ENCODE measurements at regions not wholly inside any gene's neighbourhood (a gene's known extent, or its start where the extent isn't known, plus 50 kb on each side); places are given as distances from the start of the nearest gene placed in this dataset.

- TF ChIP-seq CTCF (IDR thresholded peaks at IDR 0.05) (no peak), POLR2A (IDR thresholded peaks at IDR 0.05) (no peak)
Observed at GRCh38 chr3:88930611-88931010, 176.8 kb upstream of the EPHA3 start.
